Skeletal muscle satellite cell (primary cell): ENCODE measurements at regions not wholly inside any gene's neighbourhood (a gene's known extent, or its start where the extent isn't known, plus 50 kb on each side); places are given as distances from the start of the nearest gene placed in this dataset.

Source experiments
- H3K27me3 ChIP-seq: 2 replicates; pipeline ENCODE4 v1.7.0; 2013; ENCODE audit warnings: low read length; ENCODE audit not compliant: control insufficient read depth, insufficient read depth
- H3K36me3 ChIP-seq: 2 replicates; pipeline ENCODE4 v1.7.0; 2013; ENCODE audit warnings: mild to moderate bottlenecking, control low read depth, low read length; ENCODE audit not compliant: insufficient read depth
- H3K4me1 ChIP-seq: 2 replicates; pipeline ENCODE4 v1.7.0; 2013; ENCODE audit warnings: low read length; ENCODE audit not compliant: control insufficient read depth, insufficient read depth
- H3K4me2 ChIP-seq: 2 replicates; pipeline ENCODE4 v1.7.0; 2013; ENCODE audit warnings: mild to moderate bottlenecking, low read length
- H3K4me3 ChIP-seq: 2 replicates; pipeline ENCODE4 v1.7.0; 2013; ENCODE audit warnings: low read length
- H3K9ac ChIP-seq: 2 replicates; pipeline ENCODE4 v1.7.0; 2013; ENCODE audit warnings: mild to moderate bottlenecking, low read depth, low read length, moderate library complexity
- H3K9me3 ChIP-seq: replicated peaks from 2 replicates; pipeline ENCODE4 v1.7.0; 2013; ENCODE audit warnings: mild to moderate bottlenecking, control low read depth, low read length

- Histone ChIP-seq H3K4me3 (peak overlapping the region; percentile 8), H3K9ac (peak overlapping the region; percentile 71), H3K4me2 (peak overlapping the region; percentile 48)
Observed at GRCh38 chr13:90445179-90445578, 902.3 kb upstream of the MIR17HG start.

GRCh38 chr13:90447034-90447733, 900.3 kb upstream of the MIR17HG start:
- no peak overlapping the region for H3K4me3 ChIP-seq
- H3K9me3 ChIP-seq = no peaks in the 10 kb centered on the region
- no peaks in the 10 kb centered on the region for H3K36me3 ChIP-seq
- H3K9ac ChIP-seq = no peak overlapping the region
- no peaks in the 10 kb centered on the region for H3K27me3 ChIP-seq
- no peak overlapping the region for H3K4me2 ChIP-seq
- H3K4me1 ChIP-seq = peaks cover 36% of the 10 kb centered on the region

More at GRCh38 chr13:90445179-90445578, 902.3 kb upstream of the MIR17HG start:
- H3K27me3 ChIP-seq = no peaks in the 10 kb centered on the region
- no peaks in the 10 kb centered on the region for H3K9me3 ChIP-seq
- H3K4me1 ChIP-seq = peaks cover 36% of the 10 kb centered on the region
- no peaks in the 10 kb centered on the region for H3K36me3 ChIP-seq

GRCh38 chr13:90447734-90448101, 899.8 kb upstream of the MIR17HG start:
- Histone ChIP-seq H3K4me2 (no peak overlapping the region), H3K9me3 (no peaks in the 10 kb centered on the region), H3K36me3 (no peaks in the 10 kb centered on the region), H3K4me1 (peaks cover 36% of the 10 kb centered on the region), H3K9ac (no peak overlapping the region), H3K4me3 (no peak overlapping the region), H3K27me3 (no peaks in the 10 kb centered on the region)

- Histone ChIP-seq H3K4me2 (no peak overlapping the region), H3K9me3 (no peaks in the 10 kb centered on the region)
Observed at GRCh38 chr13:90448466-90449037, 898.9 kb upstream of the MIR17HG start.

GRCh38 chr13:90453342-90453741, 894.1 kb upstream of the MIR17HG start:
- no peak overlapping the region for H3K9ac ChIP-seq
- H3K4me1 ChIP-seq = peaks cover 14% of the 10 kb centered on the region
- no peaks in the 10 kb centered on the region for H3K27me3 ChIP-seq
- no peak overlapping the region for H3K4me2 ChIP-seq
- no peaks in the 10 kb centered on the region for H3K9me3 ChIP-seq
- no peaks in the 10 kb centered on the region for H3K36me3 ChIP-seq
- no peak overlapping the region for H3K4me3 ChIP-seq

More at GRCh38 chr13:90448466-90449037, 898.9 kb upstream of the MIR17HG start:
- Histone ChIP-seq H3K9ac (no peak overlapping the region), H3K27me3 (no peaks in the 10 kb centered on the region), H3K36me3 (no peaks in the 10 kb centered on the region), H3K4me1 (peaks cover 36% of the 10 kb centered on the region), H3K4me3 (no peak overlapping the region)

- peaks cover 9% of the 10 kb centered on the region for H3K4me1 ChIP-seq
- no peaks in the 10 kb centered on the region for H3K36me3 ChIP-seq
- H3K4me2 ChIP-seq = no peak overlapping the region
- H3K9me3 ChIP-seq = no peaks in the 10 kb centered on the region
- no peak overlapping the region for H3K4me3 ChIP-seq
- no peak overlapping the region for H3K9ac ChIP-seq
- no peaks in the 10 kb centered on the region for H3K27me3 ChIP-seq
Observed at GRCh38 chr13:90454002-90454636, 893.4 kb upstream of the MIR17HG start.

GRCh38 chr13:90455067-90455466, 892.4 kb upstream of the MIR17HG start:
- H3K36me3 ChIP-seq = no peaks in the 10 kb centered on the region
- peaks cover 9% of the 10 kb centered on the region for H3K4me1 ChIP-seq
- no peak overlapping the region for H3K9ac ChIP-seq
- H3K4me2 ChIP-seq = no peak overlapping the region
- H3K27me3 ChIP-seq = no peaks in the 10 kb centered on the region
- H3K9me3 ChIP-seq = no peaks in the 10 kb centered on the region
- no peak overlapping the region for H3K4me3 ChIP-seq

GRCh38 chr13:90455823-90456222, 891.7 kb upstream of the MIR17HG start:
- H3K4me1 ChIP-seq = peaks cover 9% of the 10 kb centered on the region
- H3K4me3 ChIP-seq = no peak overlapping the region
- no peaks in the 10 kb centered on the region for H3K9me3 ChIP-seq
- no peaks in the 10 kb centered on the region for H3K36me3 ChIP-seq
- no peaks in the 10 kb centered on the region for H3K27me3 ChIP-seq
- H3K4me2 ChIP-seq = no peak overlapping the region
- no peak overlapping the region for H3K9ac ChIP-seq

- no peaks in the 10 kb centered on the region for H3K4me1 ChIP-seq
- no peak overlapping the region for H3K4me2 ChIP-seq
- H3K9me3 ChIP-seq = no peaks in the 10 kb centered on the region
- no peaks in the 10 kb centered on the region for H3K27me3 ChIP-seq
- H3K4me3 ChIP-seq = no peak overlapping the region
- H3K36me3 ChIP-seq = no peaks in the 10 kb centered on the region
- no peak overlapping the region for H3K9ac ChIP-seq
Observed at GRCh38 chr13:90461398-90461797, 886.1 kb upstream of the MIR17HG start.

- H3K36me3 ChIP-seq = no peaks in the 10 kb centered on the region
- no peaks in the 10 kb centered on the region for H3K27me3 ChIP-seq
- no peaks in the 10 kb centered on the region for H3K9me3 ChIP-seq
- H3K4me2 ChIP-seq = no peak overlapping the region
- H3K4me3 ChIP-seq = no peak overlapping the region
- H3K9ac ChIP-seq = no peak overlapping the region
- H3K4me1 ChIP-seq = no peaks in the 10 kb centered on the region
Observed at GRCh38 chr13:90477216-90477615, 870.3 kb upstream of the MIR17HG start.

- Histone ChIP-seq H3K4me3 (no peak overlapping the region), H3K4me2 (no peak overlapping the region), H3K4me1 (peaks cover 18% of the 10 kb centered on the region), H3K9me3 (no peaks in the 10 kb centered on the region), H3K27me3 (no peaks in the 10 kb centered on the region), H3K9ac (no peak overlapping the region), H3K36me3 (no peaks in the 10 kb centered on the region)
Observed at GRCh38 chr13:90483906-90484305, 863.6 kb upstream of the MIR17HG start.
